Neural progenitor cell (in vitro differentiated cells): ENCODE measurements at regions not wholly inside any gene's neighbourhood (a gene's known extent, or its start where the extent isn't known, plus 50 kb on each side); places are given as distances from the start of the nearest gene placed in this dataset.

Experiments used
- DNase-seq: peaks from one replicate; pipeline ENCODE4 v3.0.0-alpha.2; 2016; ENCODE audit warnings: low spot score
- H2AFZ ChIP-seq: fragments of 200-600 bp; sonication (generic); replicated peaks from 2 replicates; pipeline ENCODE4 v1.6.1; 2016; ENCODE audit warnings: antibody characterized with exemption
- H3F3A ChIP-seq: fragments of 200-600 bp; sonication (generic); 2 replicates; pipeline ENCODE4 v1.6.1; 2016; ENCODE audit warnings: antibody characterized with exemption, low read depth
- H3K27ac ChIP-seq: fragments of 200-600 bp; sonication (generic); 2 replicates; pipeline ENCODE4 v1.5.1; 2016; ENCODE audit warnings: mild to moderate bottlenecking
- H3K27me3 ChIP-seq: fragments of 200-600 bp; sonication (generic); 2 replicates; pipeline ENCODE4 v1.6.1; 2016; ENCODE audit warnings: mild to moderate bottlenecking, moderate library complexity
- H3K36me3 ChIP-seq: fragments of 200-600 bp; sonication (generic); 2 replicates; pipeline ENCODE4 v1.5.1; 2016
- H3K4me1 ChIP-seq: fragments of 200-600 bp; sonication (generic); 2 replicates; pipeline ENCODE4 v1.6.1; 2016; ENCODE audit warnings: mixed run types
- H3K4me2 ChIP-seq: fragments of 200-600 bp; sonication (generic); 2 replicates; pipeline ENCODE4 v1.6.1; 2016
- H3K4me3 ChIP-seq: fragments of 200-600 bp; sonication (generic); 2 replicates; pipeline ENCODE4 v1.5.1; 2016
- H3K79me2 ChIP-seq: fragments of 200-600 bp; sonication (generic); 2 replicates; pipeline ENCODE4 v1.6.1; 2016; ENCODE audit warnings: low read depth
- H3K9ac ChIP-seq: fragments of 200-600 bp; sonication (generic); 2 replicates; pipeline ENCODE4 v1.6.1; 2016
- H3K9me3 ChIP-seq: fragments of 200-600 bp; sonication (generic); 2 replicates; pipeline ENCODE4 v1.5.1; 2016; ENCODE audit warnings: low read depth
- H4K20me1 ChIP-seq: fragments of 200-600 bp; sonication (generic); 2 replicates; pipeline ENCODE4 v1.6.1; 2016; ENCODE audit warnings: low read depth
- H3K27ac Mint-ChIP-seq: 3 replicates; pipeline ENCODE4 v1.8.0; 2021; ENCODE audit warnings: mixed read lengths
- H3K27me3 Mint-ChIP-seq: 2 replicates; pipeline ENCODE4 v1.8.0; 2022; ENCODE audit warnings: low read depth, mild to moderate bottlenecking, inconsistent platforms, moderate library complexity, mixed read lengths; ENCODE audit not compliant: insufficient read depth
- H3K36me3 Mint-ChIP-seq: 3 replicates; pipeline ENCODE4 v1.8.0; 2021; ENCODE audit warnings: mixed read lengths
- H3K4me1 Mint-ChIP-seq: 3 replicates; pipeline ENCODE4 v1.8.0; 2021; ENCODE audit warnings: mixed read lengths
- H3K4me3 Mint-ChIP-seq: 3 replicates; pipeline ENCODE4 v1.8.0; 2021; ENCODE audit warnings: mild to moderate bottlenecking, moderate library complexity, mixed read lengths
- H3K9me3 Mint-ChIP-seq: 3 replicates; pipeline ENCODE4 v1.8.0; 2020; ENCODE audit warnings: mixed read lengths
- CTCF ChIP-seq: fragments of 200-600 bp; sonication (generic); IDR thresholded peaks from 2 replicates; pipeline ENCODE4 v1.5.1; 2017; ENCODE audit warnings: antibody characterized with exemption, mild to moderate bottlenecking
- EZH2 ChIP-seq: fragments of 200-600 bp; sonication (generic); IDR thresholded peaks from 2 replicates; pipeline ENCODE4 v1.6.1; 2017; ENCODE audit warnings: antibody characterized with exemption, mild to moderate bottlenecking, moderate library complexity
- EZH2phosphoT487 ChIP-seq: fragments of 200-600 bp; sonication (generic); IDR thresholded peaks from 2 replicates; pipeline ENCODE4 v1.6.1; 2017; ENCODE audit warnings: antibody characterized with exemption

- H3K27me3 Mint-ChIP-seq, result peaks cover 16% of the 10 kb centered on the region
- H3K27ac ChIP-seq, result no peak overlapping the region
- DNase-seq, result no peak
- H4K20me1 ChIP-seq, result no peaks in the 10 kb centered on the region
- no peaks in the 10 kb centered on the region for H3K79me2 ChIP-seq
- H3K4me3 ChIP-seq, result no peak overlapping the region
- no peaks in the 10 kb centered on the region for H3F3A ChIP-seq
- TF ChIP-seq CTCF, result no peak
- no peak for TF ChIP-seq EZH2
- no peak for TF ChIP-seq EZH2phosphoT487
- H3K4me1 ChIP-seq, result peaks cover 11% of the 10 kb centered on the region
- no peaks in the 10 kb centered on the region for H3K36me3 ChIP-seq
- H3K36me3 Mint-ChIP-seq, result peaks cover 2% of the 10 kb centered on the region
- no peak overlapping the region for H3K9ac ChIP-seq
- H3K4me3 Mint-ChIP-seq, result no peak overlapping the region
- no peaks in the 10 kb centered on the region for H3K9me3 ChIP-seq
- peaks cover 26% of the 10 kb centered on the region for H3K4me1 Mint-ChIP-seq
- H3K4me2 ChIP-seq, result no peak overlapping the region
- peaks cover 2% of the 10 kb centered on the region for H3K9me3 Mint-ChIP-seq
- peak overlapping the region; percentile 10 for H2AFZ ChIP-seq
- H3K27ac Mint-ChIP-seq, result peak overlapping the region; percentile 66
- H3K27me3 ChIP-seq, result no peaks in the 10 kb centered on the region
Measured at GRCh38 chr5:135230251-135230925, 168.6 kb downstream of the MACROH2A1 start.

GRCh38 chr5:135229679-135230132, 169.3 kb downstream of the MACROH2A1 start:
- no peak overlapping the region for H2AFZ ChIP-seq
- no peaks in the 10 kb centered on the region for H4K20me1 ChIP-seq
- H3K79me2 ChIP-seq, result no peaks in the 10 kb centered on the region
- H3K36me3 ChIP-seq, result no peaks in the 10 kb centered on the region
- H3K4me2 ChIP-seq, result no peak overlapping the region
- Mint-ChIP-seq H3K27me3 (peaks cover 16% of the 10 kb centered on the region), H3K4me1 (peaks cover 28% of the 10 kb centered on the region), H3K9me3 (peaks cover 2% of the 10 kb centered on the region), H3K36me3 (peaks cover 2% of the 10 kb centered on the region), H3K4me3 (no peak overlapping the region), H3K27ac (no peak overlapping the region)
- H3K27me3 ChIP-seq, result no peaks in the 10 kb centered on the region
- H3K9me3 ChIP-seq, result no peaks in the 10 kb centered on the region
- TF ChIP-seq CTCF (no peak), EZH2 (no peak), EZH2phosphoT487 (no peak)
- H3K9ac ChIP-seq, result no peak overlapping the region
- peaks cover 11% of the 10 kb centered on the region for H3K4me1 ChIP-seq
- no peak overlapping the region for H3K27ac ChIP-seq
- H3F3A ChIP-seq, result no peaks in the 10 kb centered on the region
- no peak overlapping the region for H3K4me3 ChIP-seq
- no peak for DNase-seq

GRCh38 chr5:135229122-135229521, 169.9 kb downstream of the MACROH2A1 start:
- Histone ChIP-seq H3K27me3 (no peaks in the 10 kb centered on the region), H3F3A (no peaks in the 10 kb centered on the region), H3K4me2 (no peak overlapping the region), H4K20me1 (no peaks in the 10 kb centered on the region), H3K9me3 (no peaks in the 10 kb centered on the region), H3K9ac (no peak overlapping the region), H3K27ac (no peak overlapping the region), H3K4me3 (no peak overlapping the region), H2AFZ (no peak overlapping the region), H3K4me1 (peaks cover 11% of the 10 kb centered on the region), H3K79me2 (no peaks in the 10 kb centered on the region), H3K36me3 (no peaks in the 10 kb centered on the region)
- Mint-ChIP-seq H3K4me3 (no peak overlapping the region), H3K9me3 (peaks cover 2% of the 10 kb centered on the region), H3K27me3 (peaks cover 21% of the 10 kb centered on the region), H3K27ac (no peak overlapping the region), H3K36me3 (peaks cover 2% of the 10 kb centered on the region), H3K4me1 (peaks cover 28% of the 10 kb centered on the region)
- TF ChIP-seq EZH2phosphoT487 (no peak), CTCF (no peak), EZH2 (no peak)
- DNase-seq, result no peak
